ENCODE measurements at regions not wholly inside any gene's neighbourhood (a gene's known extent, or its start where the extent isn't known, plus 50 kb on each side); places are given as distances from the start of the nearest gene placed in this dataset.

DNA sequence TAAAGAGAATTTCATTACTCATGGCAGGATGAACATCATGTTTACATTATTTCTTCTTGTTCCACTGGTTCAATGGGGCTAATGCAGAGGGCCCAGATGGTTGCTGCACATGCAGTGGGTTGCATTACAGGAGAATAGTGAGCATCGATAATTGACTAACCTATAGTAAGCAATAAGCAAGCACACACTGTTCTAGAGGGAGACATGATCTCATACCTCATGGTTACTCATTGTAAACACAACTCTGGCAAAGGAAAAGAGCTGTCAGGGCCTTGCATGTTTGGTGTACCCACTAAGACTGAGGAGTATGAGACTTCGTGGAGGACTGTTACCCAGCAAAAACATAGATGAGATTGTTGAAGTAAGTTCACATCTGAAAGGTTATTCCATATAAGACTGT, 885.6 kb upstream of the VRK2 start:
- ATAC-seq: no peak
- H3K27me3 Mint-ChIP-seq: no peaks in the 10 kb centered on the region
- no peaks in the 10 kb centered on the region for H3K9me3 ChIP-seq (ENCODE audit: control insufficient read depth, low read length, poor library complexity, severe bottlenecking)
- H3K27ac Mint-ChIP-seq: no peak overlapping the region
- no peak for DNase-seq
- H3K36me3 Mint-ChIP-seq (ENCODE audit: low read depth): no peaks in the 10 kb centered on the region
- no peak overlapping the region for H3K4me3 Mint-ChIP-seq
- no peaks in the 10 kb centered on the region for H3K4me1 Mint-ChIP-seq

DNA sequence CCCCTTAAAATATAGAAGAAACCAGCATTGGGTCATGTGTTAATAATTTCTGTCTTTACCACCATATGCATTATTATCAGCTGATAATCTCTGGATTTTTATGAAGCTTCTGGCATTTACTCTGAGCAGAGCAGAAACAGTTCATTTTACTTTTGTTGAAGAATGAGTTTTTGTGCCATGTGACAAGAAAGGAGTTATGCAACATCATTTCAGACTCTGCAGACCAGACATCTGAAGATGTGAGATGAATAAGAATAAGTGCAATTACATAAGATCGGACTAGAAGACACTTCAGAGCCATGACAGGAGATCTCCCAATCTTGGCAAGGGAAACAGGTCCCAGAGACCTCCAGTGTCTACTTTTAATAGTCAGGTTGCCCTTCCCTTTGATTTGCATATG, 869.4 kb upstream of the VRK2 start:
- H3K27me3 Mint-ChIP-seq: no peaks in the 10 kb centered on the region
- ATAC-seq: no peak
- DNase-seq: no peak
- no peak overlapping the region for H3K4me3 Mint-ChIP-seq
- no peak overlapping the region for H3K27ac Mint-ChIP-seq
- H3K4me1 Mint-ChIP-seq: no peaks in the 10 kb centered on the region
- no peaks in the 10 kb centered on the region for H3K9me3 ChIP-seq (ENCODE audit: control insufficient read depth, low read length, poor library complexity, severe bottlenecking)
- H3K36me3 Mint-ChIP-seq (ENCODE audit: low read depth): no peaks in the 10 kb centered on the region

DNA sequence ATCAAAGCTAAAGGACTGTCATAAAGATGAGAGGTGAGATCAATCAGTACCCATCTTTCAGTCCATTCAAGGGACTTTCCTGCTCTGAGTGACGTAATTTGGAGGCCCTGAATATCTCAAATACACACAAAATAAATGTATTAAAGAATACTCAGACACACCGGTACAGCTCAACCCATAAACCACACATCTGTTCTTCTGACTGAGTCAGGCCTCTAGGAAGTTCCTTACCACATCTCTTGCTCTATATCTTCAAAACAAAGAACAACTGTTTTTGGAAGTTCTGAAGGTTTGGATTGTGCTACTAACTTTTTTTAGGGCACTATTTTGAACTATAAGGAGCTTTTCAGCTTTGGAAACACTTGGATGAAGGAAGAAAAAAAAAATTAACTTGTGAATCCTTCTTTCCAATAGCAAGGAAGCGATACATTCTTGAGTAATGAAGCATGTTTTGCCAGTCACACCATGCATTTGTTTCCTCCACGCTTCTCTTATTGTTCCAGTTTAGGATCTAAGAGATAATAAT, 866.5 kb upstream of the VRK2 start:
- H3K4me3 Mint-ChIP-seq: no peak overlapping the region
- H3K27me3 Mint-ChIP-seq: no peaks in the 10 kb centered on the region
- H3K9me3 ChIP-seq (ENCODE audit: control insufficient read depth, low read length, poor library complexity, severe bottlenecking): no peaks in the 10 kb centered on the region
- no peaks in the 10 kb centered on the region for H3K36me3 Mint-ChIP-seq (ENCODE audit: low read depth)
- no peak overlapping the region for H3K27ac Mint-ChIP-seq
- no peaks in the 10 kb centered on the region for H3K4me1 Mint-ChIP-seq
- DNase-seq (no peak), ATAC-seq (no peak)

DNA sequence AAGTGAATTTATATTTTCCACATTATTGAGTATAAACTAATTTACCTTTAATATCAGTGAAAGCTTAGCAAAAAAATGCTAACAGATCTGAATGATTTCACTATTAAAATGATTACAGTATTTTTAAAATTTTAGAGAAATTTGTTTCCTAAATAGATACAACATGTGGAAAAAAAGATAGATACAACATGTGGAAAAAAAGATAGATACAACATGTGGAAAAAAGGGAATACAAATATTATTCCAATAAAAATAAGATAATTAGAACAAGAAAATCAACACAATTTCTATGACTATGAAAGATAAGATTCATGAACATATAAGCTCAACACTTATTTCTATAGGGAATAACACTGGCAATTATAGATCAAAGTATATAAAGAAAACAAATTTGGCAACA, 865.9 kb upstream of the VRK2 start:
- H3K9me3 ChIP-seq (ENCODE audit: control insufficient read depth, low read length, poor library complexity, severe bottlenecking): no peaks in the 10 kb centered on the region
- DNase-seq (no peak), ATAC-seq (no peak)
- H3K4me1 Mint-ChIP-seq: no peaks in the 10 kb centered on the region
- H3K36me3 Mint-ChIP-seq (ENCODE audit: low read depth): no peaks in the 10 kb centered on the region
- H3K4me3 Mint-ChIP-seq: no peak overlapping the region
- H3K27me3 Mint-ChIP-seq: no peaks in the 10 kb centered on the region
- no peak overlapping the region for H3K27ac Mint-ChIP-seq

DNA sequence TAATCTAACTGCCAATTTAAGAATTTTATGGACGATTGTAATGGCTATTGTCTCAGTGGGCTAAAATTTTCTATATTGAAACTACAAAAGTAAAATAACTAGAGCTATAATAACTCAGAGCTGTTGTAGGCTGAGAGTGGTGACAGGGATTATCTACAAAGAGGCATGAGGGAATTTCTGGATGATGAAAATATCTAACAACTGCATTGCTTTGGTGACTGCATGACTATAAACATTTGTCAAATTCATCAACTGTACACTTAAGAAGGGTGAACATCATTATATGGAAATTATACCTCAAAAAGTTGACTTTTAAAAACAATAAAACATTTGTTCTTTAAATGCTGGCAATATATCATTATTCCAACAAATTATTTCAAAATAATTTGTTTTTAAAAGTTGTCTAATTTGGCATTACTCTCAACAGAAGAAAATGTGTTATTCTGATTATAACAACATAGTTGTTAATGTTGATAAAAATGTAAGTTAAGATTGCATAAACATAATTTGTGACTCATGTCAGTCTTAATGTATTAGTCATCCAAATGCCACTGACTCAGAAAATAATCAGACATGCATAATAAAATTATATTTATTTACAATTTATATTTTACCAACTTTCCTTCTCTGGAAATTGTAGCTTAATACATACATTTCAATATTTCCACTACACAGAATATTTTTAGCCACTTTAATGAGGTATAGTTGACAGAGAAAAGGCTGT, 865.1 kb upstream of the VRK2 start:
- Mint-ChIP-seq H3K4me1 (no peaks in the 10 kb centered on the region), H3K27ac (no peak overlapping the region), H3K4me3 (no peak overlapping the region), H3K27me3 (no peaks in the 10 kb centered on the region), H3K36me3 (ENCODE audit: low read depth) (no peaks in the 10 kb centered on the region)
- DNase-seq (no peak), ATAC-seq (no peak)
- H3K9me3 ChIP-seq (ENCODE audit: control insufficient read depth, low read length, poor library complexity, severe bottlenecking): no peaks in the 10 kb centered on the region

DNA sequence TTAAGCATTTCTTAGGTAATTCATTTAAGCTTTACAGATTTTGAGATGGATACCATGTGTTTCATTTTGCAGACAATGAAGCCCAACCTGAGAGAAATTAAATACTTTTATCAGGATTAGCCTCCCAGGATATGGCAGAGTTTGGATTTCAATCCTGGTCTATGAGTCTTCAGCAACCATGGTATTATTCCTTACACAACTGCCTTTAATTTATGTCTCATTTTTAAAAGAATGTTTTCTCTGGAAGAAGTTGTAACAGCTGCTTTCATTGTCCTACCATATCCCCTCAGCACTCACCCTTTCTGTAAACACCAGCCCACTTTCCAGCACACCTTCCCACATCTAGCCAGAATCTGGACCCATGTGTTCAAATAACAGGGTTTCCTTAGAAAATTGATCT, 863.7 kb upstream of the VRK2 start:
- no peaks in the 10 kb centered on the region for H3K9me3 ChIP-seq (ENCODE audit: control insufficient read depth, low read length, poor library complexity, severe bottlenecking)
- no peak overlapping the region for H3K27ac Mint-ChIP-seq
- ATAC-seq (no peak), DNase-seq (no peak)
- no peak overlapping the region for H3K4me3 Mint-ChIP-seq
- no peaks in the 10 kb centered on the region for H3K36me3 Mint-ChIP-seq (ENCODE audit: low read depth)
- H3K4me1 Mint-ChIP-seq: no peaks in the 10 kb centered on the region
- H3K27me3 Mint-ChIP-seq: no peaks in the 10 kb centered on the region

DNA sequence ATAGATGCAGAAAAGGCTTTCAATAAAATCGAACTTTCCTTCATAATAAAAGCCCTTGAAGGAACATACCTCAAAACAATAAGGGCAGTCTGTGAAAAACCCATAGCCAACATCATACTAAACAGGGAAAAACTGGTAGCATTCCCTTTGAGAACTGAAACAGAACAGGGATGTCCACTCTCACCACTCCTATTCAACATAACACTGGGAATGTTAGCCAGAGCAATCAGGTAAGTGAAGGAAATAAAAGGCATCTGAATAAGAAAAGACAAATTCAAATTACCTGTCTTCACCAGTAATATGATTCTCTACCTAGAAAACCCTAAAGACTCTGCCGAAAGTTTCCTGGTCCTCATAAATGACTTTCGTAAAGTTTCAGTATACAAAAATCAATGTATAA, 861.0 kb upstream of the VRK2 start:
- H3K9me3 ChIP-seq (ENCODE audit: control insufficient read depth, low read length, poor library complexity, severe bottlenecking): no peaks in the 10 kb centered on the region
- no peaks in the 10 kb centered on the region for H3K27me3 Mint-ChIP-seq
- H3K27ac Mint-ChIP-seq: no peak overlapping the region
- H3K4me1 Mint-ChIP-seq: no peaks in the 10 kb centered on the region
- no peak for ATAC-seq
- no peak overlapping the region for H3K4me3 Mint-ChIP-seq
- H3K36me3 Mint-ChIP-seq (ENCODE audit: low read depth): no peaks in the 10 kb centered on the region
- DNase-seq: no peak

DNA sequence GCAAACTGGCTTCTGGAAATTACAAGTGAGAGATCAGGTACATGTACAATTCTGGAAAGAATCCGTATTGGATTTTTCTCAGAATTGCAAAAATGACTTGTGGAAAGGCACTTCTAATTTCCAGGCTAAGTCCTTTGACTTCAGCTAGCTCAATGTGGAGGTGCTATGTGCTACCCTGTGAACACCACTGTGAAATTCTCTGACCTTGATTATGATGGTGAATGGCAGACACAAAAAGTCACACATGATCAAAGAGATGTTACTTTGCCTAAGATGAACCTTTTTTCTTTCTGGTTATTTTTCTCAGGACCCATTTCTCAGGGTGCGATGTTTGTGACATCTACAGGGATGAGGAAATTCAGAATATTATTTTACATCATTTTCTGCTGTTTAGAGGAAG, 856.6 kb upstream of the VRK2 start:
- Mint-ChIP-seq H3K4me1 (no peaks in the 10 kb centered on the region), H3K27ac (no peak overlapping the region), H3K4me3 (no peak overlapping the region), H3K36me3 (ENCODE audit: low read depth) (no peaks in the 10 kb centered on the region), H3K27me3 (no peaks in the 10 kb centered on the region)
- H3K9me3 ChIP-seq (ENCODE audit: control insufficient read depth, low read length, poor library complexity, severe bottlenecking): no peaks in the 10 kb centered on the region
- DNase-seq: no peak
- no peak for ATAC-seq

DNA sequence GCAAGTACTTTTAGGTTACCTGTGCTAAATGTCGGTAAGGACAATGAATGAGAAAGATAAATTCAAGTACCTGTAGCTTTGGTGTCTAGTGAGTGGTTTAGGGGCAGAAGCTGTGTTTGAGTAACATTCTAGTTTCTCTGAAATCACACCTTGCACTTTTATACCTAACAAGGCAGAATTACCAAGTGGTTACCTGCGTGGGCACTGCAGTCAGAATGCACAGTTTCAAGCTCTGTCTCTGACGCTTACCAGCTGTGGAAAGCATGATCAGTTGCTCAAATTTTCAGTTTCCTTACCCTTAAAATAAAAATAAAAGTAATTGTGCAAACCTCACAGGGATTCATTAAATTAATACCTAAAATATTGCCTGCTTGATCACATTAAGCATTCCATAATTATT, 846.9 kb upstream of the VRK2 start:
- no peaks in the 10 kb centered on the region for H3K9me3 ChIP-seq (ENCODE audit: control insufficient read depth, low read length, poor library complexity, severe bottlenecking)
- ATAC-seq (no peak), DNase-seq (no peak)
- H3K27me3 Mint-ChIP-seq: no peaks in the 10 kb centered on the region
- H3K4me3 Mint-ChIP-seq: no peak overlapping the region
- H3K27ac Mint-ChIP-seq: no peak overlapping the region
- no peaks in the 10 kb centered on the region for H3K36me3 Mint-ChIP-seq (ENCODE audit: low read depth)
- no peaks in the 10 kb centered on the region for H3K4me1 Mint-ChIP-seq

DNA sequence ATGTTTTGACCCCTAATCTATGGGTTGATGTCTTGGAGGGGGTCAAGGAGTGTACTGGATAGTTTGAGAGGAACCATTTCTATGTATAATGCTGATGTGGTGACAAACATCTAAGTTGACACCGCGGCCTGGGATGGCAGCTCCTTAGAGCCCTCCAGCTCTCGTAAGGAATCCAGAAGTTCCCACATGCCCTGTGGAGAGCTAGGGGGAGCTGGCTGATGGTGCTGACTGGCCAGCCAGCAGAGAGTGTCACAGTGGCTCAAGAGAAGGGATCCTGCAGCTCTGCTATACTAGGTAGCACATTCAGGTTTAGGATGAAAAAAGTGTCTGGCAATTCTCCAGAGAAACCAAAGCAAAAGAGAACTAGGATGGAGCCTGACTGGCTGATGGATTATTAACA, 842.2 kb upstream of the VRK2 start:
- H3K9me3 ChIP-seq (ENCODE audit: control insufficient read depth, low read length, poor library complexity, severe bottlenecking): no peaks in the 10 kb centered on the region
- Mint-ChIP-seq H3K27me3 (no peaks in the 10 kb centered on the region), H3K27ac (no peak overlapping the region), H3K4me1 (no peaks in the 10 kb centered on the region), H3K4me3 (no peak overlapping the region), H3K36me3 (ENCODE audit: low read depth) (no peaks in the 10 kb centered on the region)
- ATAC-seq (no peak), DNase-seq (no peak)

DNA sequence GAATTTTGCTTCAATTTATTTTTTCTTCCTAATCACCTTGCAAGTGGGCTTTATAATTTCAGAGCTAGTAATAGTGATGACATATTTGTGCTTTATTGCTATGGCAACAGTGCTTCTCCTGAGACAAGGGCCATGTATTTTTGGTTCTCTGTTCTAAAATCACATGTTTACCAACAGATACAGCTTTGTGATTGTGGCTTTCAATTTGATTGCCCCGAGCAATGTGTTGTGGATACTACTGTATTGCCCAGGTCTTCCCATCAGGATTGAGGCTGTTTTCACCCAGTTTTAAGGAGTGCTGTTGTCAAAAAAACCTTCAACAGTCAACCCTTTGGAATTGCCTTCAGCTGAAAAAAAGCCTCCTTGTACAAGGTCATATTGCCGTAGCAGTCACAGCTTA, 841.4 kb upstream of the VRK2 start:
- H3K9me3 ChIP-seq (ENCODE audit: control insufficient read depth, low read length, poor library complexity, severe bottlenecking): no peaks in the 10 kb centered on the region
- ATAC-seq (no peak), DNase-seq (no peak)
- Mint-ChIP-seq H3K27ac (no peak overlapping the region), H3K4me3 (no peak overlapping the region), H3K27me3 (no peaks in the 10 kb centered on the region), H3K4me1 (no peaks in the 10 kb centered on the region), H3K36me3 (ENCODE audit: low read depth) (no peaks in the 10 kb centered on the region)

DNA sequence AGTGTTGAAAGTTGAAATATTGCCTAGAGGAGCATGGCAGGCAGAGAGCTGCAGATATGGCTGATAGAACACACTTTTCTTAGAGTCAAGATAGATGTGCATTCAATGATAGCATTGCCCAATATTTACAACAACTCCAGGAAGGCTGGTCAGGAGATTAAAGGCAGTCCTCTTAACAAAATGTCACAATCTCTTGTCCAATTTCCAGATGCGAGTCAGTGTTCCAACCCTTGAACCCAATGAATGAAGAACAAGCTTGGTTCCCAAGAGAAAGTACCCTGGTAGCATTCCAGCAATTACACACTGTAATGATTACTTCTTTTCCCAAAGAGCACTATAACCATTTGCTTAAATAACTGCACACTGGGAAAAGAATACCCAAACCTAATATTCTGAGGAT, 839.4 kb upstream of the VRK2 start:
- H3K4me3 Mint-ChIP-seq: no peak overlapping the region
- H3K9me3 ChIP-seq (ENCODE audit: control insufficient read depth, low read length, poor library complexity, severe bottlenecking): no peaks in the 10 kb centered on the region
- no peaks in the 10 kb centered on the region for H3K27me3 Mint-ChIP-seq
- no peaks in the 10 kb centered on the region for H3K4me1 Mint-ChIP-seq
- no peak overlapping the region for H3K27ac Mint-ChIP-seq
- ATAC-seq: no peak
- DNase-seq: no peak
- H3K36me3 Mint-ChIP-seq (ENCODE audit: low read depth): no peaks in the 10 kb centered on the region

DNA sequence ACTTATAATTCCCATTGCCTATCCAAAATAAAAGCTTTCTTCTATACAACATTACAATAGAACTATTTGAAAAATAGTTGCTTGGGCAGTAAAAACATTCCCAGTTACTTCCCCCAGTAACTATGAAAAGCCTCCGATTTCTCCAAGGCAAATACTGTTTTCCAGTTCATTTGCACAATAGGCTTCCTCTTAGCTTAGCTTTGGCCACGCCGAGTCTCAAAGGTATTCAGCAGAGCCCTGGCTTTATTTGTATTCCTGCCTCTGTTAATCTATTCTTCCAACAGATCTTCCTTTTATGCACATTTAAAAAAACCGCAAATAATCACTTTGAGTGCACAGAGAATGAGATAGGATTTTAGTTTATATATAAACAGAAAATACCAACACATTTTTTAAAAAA, 836.8 kb upstream of the VRK2 start:
- Mint-ChIP-seq H3K4me1 (no peaks in the 10 kb centered on the region), H3K27me3 (no peaks in the 10 kb centered on the region), H3K36me3 (ENCODE audit: low read depth) (no peaks in the 10 kb centered on the region), H3K27ac (no peak overlapping the region), H3K4me3 (no peak overlapping the region)
- H3K9me3 ChIP-seq (ENCODE audit: control insufficient read depth, low read length, poor library complexity, severe bottlenecking): no peaks in the 10 kb centered on the region
- ATAC-seq (no peak), DNase-seq (no peak)

DNA sequence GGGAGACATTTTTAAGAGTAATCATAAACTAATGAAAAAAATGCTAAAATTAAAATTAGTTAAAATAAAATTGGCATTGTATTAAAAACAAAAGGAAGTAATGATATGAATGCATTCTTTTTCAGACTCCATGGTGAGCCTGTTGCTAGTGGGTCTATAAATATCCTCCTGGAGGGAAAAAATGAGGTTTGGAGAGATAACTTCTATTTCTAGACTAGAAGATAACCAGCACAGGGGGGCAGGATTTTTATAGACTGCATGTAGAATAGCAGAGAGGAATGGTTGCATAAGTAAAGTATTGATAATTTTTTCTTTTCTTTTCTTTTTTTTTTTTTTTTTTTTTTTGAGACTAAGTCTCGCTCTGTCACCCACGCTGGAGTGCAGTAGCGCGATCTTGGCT, 835.8 kb upstream of the VRK2 start:
- H3K4me3 Mint-ChIP-seq: no peak overlapping the region
- no peaks in the 10 kb centered on the region for H3K9me3 ChIP-seq (ENCODE audit: control insufficient read depth, low read length, poor library complexity, severe bottlenecking)
- no peaks in the 10 kb centered on the region for H3K4me1 Mint-ChIP-seq
- ATAC-seq (no peak), DNase-seq (no peak)
- no peaks in the 10 kb centered on the region for H3K27me3 Mint-ChIP-seq
- no peak overlapping the region for H3K27ac Mint-ChIP-seq
- H3K36me3 Mint-ChIP-seq (ENCODE audit: low read depth): no peaks in the 10 kb centered on the region

Data from T-helper 17 cell (primary cell).